NCI-H2227 (cell line): ENCODE measurements at regions not wholly inside any gene's neighbourhood (a gene's known extent, or its start where the extent isn't known, plus 50 kb on each side); places are given as distances from the start of the nearest gene placed in this dataset.
"Not testable (repeated sequence)": the region's sequence is repeated elsewhere in the genome, so short reads cannot be mapped to it uniquely, and the experiment has no call there.

Experiments
- DNase-seq: peaks from one replicate; lab custom pipeline; 2025; ENCODE audit not compliant: unreplicated experiment; lab: John Stamatoyannopoulos, UW

GRCh38 chr15:31217067-31217466, 109.6 kb upstream of the KLF13 start:
- DNase-seq: no peak

GRCh38 chr15:31217566-31218270, 108.9 kb upstream of the KLF13 start:
- DNase-seq: no peak

DNA sequence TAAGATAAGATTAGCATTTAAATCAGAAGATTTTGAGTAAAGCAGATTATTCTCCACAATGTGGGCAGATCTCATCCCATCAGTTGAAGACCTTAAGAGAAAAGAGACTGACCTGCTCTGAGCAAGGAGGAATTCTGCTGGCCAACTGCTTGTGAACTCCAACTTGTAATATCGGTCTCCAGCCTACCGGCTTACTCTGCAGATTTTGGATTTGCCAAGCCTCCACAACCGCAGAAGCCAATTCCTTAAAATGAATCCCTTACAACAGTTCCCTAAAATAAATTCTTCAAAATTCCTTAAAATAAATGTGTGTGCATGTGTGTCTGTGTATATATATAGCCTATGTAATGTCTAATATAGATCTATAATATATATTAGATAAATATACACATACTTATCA, 107.4 kb upstream of the KLF13 start:
- DNase-seq: no peak

DNA sequence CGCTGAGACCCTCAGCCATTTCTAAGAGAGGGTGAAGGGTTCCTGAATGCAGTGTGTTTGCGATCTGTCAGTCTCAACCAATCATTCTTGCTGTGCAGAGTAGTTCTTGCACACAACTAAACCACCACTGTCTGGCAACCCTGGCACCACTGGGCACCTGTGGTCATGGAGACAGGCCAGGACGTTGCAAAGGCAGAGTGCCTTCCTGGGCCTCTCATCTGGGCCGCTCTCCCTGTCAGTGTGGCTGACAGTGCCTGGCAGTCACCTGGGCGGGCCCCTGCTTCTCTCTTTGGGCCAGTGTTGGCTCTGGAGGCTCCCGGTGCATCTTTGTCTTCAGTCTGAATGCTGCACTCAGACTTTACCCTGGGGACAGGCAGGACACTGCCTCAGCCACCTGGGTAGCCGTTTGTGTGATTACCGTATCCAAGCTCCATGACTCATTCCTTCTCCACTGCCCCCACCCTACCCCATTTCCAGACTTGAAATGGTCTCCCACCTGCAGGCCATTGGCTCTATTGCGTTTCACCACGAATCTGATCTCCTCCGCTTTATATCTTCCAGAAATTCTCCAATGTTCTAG, 104.6 kb upstream of the KLF13 start:
- no peak for DNase-seq

DNA sequence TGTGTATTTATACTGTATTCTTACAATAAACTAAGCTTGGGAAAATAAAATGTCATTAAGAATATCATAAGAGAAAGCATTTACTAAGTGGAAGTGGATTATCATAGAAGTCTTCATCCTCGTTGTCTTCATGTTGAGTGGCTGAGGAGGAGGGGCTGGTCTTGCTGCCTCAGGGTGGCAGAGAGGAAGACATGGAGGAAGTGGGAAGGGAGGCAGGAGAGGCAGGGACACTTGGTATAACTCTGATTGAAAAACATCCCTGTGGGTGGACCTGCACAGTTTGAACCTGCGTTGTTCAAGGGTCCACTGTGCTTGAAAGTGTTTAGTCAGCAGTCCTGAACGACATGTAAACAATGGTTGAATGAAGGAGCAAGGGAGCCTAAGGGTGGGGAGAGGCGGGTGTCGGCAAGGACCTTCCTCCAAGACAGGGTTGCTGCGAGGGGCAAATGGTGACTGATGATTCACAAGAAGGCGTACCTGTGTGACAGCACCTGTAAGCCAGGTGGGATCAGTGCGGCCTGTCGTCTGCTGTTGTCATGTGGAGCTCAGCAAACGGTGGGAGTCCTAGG, 103.8 kb upstream of the KLF13 start:
- DNase-seq: peak; percentile 36

DNA sequence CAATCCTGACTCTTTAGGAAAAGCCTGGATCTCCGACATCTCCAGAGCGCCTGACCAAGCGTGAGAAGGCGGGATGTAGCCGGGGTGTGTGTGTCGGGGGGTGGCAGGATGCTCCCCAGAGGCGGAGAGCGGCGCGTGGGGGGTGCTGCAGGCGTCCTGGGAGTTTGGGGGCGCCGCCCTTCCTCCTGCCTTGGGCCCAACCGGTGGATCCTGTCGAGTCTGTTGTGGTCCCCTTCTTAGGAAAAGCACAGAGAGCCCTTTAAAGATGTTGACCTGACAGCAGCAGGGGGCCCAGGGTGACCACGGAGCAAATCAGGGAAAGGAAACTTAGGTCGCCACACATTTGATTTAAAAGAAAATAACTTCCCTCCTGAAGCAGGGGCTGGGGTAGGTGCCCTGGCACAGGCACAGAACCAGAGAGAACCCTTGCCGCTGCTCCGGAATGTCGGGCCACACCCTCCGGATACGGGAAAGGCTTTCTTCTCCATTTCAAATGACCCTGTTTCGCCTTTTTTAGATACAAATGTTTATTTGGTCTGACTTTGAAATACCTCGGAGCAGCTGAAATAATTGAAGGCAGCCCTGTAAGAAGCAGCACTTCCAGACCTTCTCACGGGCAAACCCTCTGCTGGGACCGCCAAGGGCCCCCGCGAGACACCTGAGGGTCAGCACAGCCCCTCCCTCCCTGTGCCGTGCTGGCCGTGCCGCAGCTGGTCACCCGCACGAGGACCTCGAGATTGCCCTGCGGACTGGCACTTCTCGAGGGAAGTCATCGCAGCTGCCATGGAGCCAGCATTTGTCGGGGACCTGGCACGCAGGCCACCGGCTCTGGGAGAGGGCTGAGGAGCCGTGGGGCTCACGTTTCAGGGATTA, 102.9 kb upstream of the KLF13 start:
- no peak for DNase-seq

DNA sequence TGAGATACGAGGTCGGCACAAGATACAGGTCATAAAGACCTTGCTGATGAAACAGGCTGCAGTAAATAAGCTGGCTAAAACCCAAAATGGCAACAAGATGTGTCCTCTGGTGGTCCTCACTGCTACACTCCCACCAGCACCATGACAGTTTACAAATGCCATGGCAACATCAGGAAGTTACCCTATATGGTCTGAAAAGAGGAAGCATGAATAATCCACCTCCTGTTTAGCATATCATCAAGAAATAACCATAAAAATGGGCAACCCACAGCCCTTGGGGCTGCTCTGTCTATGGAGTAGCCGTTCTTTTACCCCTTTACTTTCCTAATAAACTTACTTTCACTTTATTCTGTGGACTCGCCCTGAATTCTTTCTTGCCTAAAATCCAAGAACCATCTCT, 102.0 kb upstream of the KLF13 start:
- DNase-seq: not testable (repeated sequence)

GRCh38 chr15:31225356-31225955, 101.2 kb upstream of the KLF13 start:
- no peak for DNase-seq

DNA sequence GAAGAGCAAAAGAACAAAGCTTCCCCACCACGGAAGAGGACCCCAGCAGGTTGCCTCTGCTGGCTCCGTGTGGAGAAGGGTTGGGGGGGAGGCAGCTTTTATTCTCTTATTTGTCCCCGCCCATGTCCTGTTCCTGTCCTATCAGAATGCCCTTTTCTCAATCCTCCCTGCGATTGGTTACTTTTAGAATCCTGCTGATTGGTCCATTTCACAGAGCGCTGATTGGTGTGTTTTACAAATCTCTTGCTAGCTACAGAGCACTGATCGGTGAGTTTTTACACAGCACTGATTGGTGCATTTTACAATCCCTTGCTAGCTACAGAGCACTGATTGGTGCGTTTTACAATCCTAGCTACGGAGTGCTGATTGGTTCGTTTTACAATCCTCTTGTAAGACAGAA, 100.6 kb upstream of the KLF13 start:
- DNase-seq: no peak

- no peak for DNase-seq
These were observed 99.4 kb upstream of the KLF13 start for GRCh38 chr15:31227235-31227634.

DNA sequence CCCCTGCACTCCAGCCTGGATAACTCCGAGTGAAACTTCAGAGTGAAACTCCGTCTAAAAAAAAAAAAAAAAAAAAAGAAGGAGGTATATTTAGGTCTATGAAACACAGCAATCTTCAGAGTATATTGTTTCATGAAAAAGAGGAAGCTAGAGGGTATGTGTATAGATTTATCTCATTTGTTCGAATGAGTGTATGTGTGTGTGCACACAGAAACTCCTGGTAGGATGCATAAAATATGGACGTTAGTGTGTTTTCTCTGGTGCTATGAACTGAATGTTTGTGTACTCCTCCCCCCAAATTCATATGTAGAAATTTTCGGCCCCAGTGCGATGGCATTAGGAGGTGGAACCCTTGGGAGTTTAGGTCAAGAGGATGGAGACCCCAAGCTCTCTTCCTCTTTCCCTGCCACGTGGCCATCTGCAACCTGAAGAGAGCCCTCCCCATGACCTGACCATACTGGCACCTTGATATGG, 98.6 kb upstream of the KLF13 start:
- DNase-seq: no peak

DNA sequence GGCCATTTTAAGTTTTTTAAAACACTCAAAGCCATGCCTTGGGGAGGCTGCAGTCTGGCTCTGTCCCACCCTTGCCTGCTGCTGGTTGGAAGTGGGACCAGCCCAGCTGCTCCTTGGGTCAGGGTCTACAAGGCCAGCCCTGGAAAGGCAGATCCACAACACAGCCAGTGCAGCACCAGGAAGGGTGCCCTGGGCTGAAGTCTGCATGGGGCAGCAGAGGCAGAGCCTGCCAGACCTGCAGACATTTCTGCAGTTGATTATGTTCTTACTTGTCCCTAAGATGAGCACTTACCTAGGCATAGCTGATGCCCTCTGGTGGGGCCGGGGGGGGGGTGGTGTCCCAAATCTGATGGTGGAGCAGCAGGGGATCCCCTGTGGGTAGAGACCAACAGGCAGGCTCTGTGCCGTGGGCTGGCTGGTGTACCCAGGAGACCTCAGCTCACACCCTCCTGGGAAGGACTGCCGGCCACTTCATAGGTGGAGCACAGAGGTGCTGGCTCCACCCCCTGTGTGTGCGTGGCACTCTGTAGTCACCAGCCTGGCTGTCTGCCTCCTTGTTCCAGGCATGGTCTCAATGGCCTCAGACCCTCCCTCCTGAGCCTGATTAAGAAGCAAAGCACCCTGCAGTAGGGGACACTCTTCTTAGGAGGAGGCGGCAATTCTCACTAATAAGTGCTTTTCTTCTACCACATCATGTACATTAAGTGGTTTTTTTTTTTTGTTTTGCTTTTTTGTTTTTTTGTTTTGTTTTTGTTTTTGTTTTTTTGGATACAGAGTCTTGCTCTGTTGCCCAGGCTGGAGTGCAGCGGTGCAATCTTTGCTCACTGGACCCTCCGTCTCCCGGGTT, 97.4 kb upstream of the KLF13 start:
- DNase-seq: peak; percentile 24

DNA sequence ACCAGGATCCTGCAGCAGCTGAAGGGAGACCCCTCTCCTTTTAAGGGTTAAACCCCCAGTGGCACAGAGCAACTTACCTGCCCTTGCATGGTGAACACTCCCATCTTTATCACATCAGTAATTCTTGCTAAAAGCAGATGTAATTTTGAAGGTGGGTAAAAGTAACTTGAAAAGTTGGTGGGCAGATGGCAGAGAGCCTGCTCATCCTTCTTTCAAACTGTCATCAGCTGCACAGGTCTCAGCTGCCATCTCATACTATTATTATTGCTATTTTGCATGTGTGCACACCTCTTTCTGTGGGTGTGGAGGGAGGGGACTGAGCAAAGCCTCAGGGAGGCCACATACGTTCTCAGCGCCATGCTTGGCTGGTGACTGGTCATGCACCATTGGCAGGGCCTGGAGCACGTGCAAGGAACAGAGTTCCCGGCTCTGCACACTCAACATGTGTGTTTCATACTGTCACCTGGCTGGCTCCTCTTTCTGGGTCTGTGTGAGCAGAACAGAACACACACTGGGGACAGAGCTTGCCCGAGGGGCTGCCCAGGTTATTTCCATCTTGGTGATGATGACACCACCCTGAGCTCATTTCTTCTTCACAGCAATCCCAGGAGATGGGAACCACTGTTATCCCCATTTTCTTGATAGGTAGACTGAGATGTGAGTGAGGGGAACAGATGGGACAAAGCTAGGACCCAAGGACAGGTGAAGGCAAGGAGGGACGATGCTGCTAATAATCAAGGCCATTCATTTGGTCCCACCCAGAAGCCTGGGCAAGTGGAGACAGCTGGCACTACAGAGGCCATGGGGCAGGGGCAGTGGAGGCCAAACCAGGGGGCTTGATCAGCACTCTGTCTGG, 95.8 kb upstream of the KLF13 start:
- DNase-seq: peak; percentile 4

DNA sequence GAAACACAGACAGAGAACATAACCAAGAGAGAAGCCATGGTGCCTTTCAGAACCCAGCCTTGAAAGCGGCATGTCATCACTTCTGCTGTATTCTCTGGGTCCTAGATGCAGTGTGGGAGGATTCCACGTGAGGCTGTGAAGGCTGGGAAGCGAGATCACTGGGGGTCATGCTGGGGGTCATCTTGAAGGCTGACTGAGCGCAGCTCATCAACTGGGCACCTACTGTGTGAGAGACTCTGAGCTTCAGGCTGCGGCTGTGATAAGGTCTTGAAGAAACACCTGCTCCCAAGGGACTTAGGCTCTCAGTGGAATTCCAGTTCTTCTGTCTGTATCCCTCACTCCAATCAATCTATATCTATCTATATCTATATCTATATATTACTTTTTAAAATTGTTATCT, 91.8 kb upstream of the KLF13 start:
- no peak for DNase-seq

- DNase-seq: peak; percentile 83
These were observed 91.1 kb upstream of the KLF13 start for GRCh38 chr15:31235311-31236183.

DNA sequence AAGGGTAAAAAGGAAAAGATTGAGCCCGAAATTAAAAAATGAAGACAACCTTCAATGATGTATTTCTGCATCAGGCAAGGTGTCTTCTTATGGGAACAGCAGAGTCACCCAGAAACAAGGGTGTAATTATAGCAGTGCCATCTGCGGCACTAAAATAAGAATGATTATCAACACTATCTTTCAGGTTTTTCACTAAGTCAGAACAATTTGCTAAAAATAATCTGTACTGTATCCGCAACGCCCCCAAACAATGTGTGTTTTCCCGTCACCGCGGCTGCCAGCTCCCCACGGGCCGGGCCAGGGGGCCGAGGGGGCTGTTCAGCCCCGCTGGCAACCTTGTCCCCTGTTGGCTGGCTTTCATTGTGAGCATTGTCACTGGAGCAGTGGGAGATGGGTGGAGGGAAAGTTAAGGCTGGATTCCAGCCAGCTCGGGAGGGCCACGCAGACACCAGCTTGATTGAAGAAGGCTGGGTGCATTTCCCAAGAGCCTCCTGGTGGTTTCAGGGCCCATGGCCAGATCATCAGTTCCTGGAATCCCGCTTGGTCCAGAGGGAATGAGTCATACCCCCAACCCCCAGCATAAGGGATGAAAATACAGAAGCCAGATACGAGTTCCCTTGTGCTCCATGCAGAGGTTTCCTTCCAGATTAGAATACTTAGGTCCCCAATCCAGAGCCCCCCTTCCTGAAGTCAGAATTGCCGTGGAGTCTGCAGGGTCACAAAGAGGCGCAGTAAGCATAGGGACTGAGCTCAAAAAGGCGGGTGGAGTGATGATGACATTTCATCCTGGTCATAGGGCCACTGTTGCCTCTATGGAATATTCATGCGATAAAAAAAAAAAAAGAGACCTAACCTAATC, 90.2 kb upstream of the KLF13 start:
- DNase-seq: peak; percentile 76

- no peak for DNase-seq
These were observed 89.7 kb upstream of the KLF13 start for GRCh38 chr15:31237043-31237324.

- no peak for DNase-seq
These were observed 87.7 kb upstream of the KLF13 start for GRCh38 chr15:31238906-31239305.
